Fibroblast of gingiva (primary cell): ENCODE measurements at regions not wholly inside any gene's neighbourhood (a gene's known extent, or its start where the extent isn't known, plus 50 kb on each side); places are given as distances from the start of the nearest gene placed in this dataset.
"Not testable (repeated sequence)": the region's sequence is repeated elsewhere in the genome, so short reads cannot be mapped to it uniquely, and the experiment has no call there.

Experiments used
- DNase-seq: peaks from one replicate; pipeline ENCODE4 v3.0.0-alpha.2; 2011; ENCODE audit warnings: low read depth

DNA sequence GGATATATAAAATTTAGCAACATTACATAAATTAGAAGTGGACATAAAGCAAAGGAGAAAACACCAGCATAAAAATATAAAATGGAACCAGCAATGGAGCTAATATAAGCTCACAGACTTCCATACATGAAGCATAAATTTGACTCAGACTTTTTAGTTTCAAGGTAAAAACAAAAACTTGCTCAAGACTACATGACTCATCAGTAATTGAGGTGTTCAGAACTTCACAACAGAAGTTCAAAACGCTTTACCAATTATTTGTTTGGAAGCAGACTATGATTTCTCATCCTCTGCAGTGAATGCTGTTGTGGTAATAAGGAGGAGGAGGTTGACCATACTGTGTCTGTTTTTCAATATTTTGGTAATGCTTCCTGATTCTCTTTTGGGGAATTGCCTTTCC, 192.0 kb upstream of the MEIS1 start:
- DNase-seq, result not testable (repeated sequence)

GRCh38 chr2:66242099-66242789, 192.7 kb upstream of the MEIS1 start:
- no peak for DNase-seq

DNA sequence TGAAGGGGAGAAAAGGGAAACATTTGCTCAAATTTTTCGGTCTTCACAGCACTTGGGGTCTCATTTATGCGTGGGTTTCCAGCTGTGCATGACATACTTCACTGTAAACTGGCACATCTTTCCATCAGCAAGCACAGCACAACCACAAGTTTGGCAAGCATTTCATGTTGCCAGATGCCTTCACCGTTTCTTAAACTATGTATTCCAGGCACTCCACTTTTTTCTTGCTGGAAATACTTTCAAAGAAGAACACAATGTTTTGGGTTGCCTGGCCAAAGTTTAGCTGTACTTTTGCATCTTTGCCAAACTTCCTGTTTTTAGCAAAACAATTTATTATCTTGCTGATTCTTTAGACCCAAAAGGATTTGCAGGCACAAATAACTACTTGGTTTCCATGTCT, 194.6 kb upstream of the MEIS1 start:
- DNase-seq, result no peak

DNA sequence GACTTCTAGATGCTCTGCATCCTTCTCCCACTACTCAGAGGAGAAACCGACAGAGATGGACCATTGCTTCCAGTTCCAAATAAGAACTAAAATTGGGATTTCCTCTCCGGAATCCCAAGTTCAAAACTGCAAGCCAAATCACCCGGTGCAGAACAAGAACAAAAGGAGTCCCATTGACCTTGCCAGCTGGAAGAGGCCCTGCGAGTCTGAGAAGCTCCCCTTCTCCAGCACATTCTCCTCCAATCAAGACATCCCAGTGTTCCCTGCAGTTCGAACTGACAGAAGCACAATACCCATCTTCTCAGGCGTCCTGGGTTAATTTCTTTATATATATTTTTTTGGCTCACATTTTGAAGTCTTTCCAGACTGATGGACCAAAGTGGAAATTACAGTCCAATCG, 195.3 kb upstream of the MEIS1 start:
- DNase-seq, result no peak

GRCh38 chr2:66237803-66238379, 197.0 kb upstream of the MEIS1 start:
- DNase-seq, result no peak

GRCh38 chr2:66236816-66237802, 197.8 kb upstream of the MEIS1 start:
- no peak for DNase-seq

DNA sequence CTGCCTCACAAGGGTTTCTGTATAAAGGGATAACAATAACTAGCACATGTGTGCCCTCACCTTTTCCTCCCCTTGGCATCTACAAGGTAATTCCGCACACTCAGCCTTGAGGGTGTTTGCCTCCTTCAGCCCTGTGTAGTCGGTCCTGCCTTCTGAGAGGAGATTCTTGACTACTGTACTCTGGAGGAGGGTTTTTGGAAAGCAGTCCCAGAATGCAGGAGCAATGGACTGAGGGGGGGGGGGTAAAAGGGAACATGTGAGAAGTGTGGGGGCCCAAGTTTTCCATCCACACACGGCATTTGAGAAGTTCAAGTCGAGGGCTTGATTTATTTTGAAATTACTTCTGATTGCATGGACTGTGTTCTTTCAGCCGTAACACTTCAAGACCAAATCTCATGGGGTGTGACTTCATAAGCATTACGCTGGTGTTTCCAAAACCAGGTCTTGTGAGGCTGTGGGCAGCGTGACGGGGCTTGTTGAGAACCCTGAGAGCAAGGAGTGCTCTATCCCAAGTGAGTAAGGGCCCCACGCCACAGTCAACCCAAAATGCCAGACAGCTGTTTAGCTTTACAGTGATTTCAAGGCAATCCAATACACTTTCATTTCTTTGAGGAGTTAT, 198.7 kb upstream of the MEIS1 start:
- DNase-seq, result no peak

- DNase-seq, result no peak
Measured at GRCh38 chr2:66235428-66235827, 199.5 kb upstream of the MEIS1 start.

DNA sequence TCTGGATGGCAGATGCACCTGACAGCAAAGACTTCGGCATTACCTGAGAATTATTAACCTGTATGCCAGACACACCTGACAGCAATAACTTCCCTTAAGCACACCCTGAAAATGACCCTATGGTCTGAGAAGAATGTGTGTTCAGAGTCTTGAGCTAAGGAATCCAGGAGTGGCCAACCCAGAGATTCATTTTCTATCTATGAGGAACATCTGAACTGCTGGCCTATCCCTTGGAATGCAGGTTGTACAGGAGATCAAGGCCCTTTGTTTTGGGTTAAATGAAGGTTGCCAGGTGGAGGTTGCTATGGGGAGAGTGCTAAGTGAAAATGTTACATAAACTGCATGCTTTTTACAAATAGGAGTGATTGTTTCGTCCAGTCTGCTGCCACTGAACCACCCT, 200.9 kb upstream of the MEIS1 start:
- no peak for DNase-seq

DNA sequence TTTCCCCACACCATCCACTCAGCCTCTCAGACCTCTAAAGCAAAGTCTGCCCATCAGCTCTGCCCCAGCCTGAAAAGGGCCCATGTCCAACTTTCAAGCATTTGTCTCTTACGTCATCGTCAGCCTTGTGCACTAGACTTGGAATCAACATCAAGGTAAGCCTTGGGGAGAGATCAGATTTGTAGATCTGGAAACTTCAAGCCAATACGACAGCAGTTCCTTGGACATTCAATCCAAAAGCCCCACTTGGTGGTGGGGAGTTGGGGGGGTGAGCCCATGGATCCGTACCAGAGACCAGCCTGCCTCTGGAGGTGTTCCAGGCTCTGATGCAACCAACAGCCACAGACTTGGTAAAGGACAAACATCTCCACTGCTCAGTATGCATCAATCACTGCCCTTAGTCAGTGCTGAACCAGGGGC, 206.8 kb upstream of the MEIS1 start:
- DNase-seq, result no peak

DNA sequence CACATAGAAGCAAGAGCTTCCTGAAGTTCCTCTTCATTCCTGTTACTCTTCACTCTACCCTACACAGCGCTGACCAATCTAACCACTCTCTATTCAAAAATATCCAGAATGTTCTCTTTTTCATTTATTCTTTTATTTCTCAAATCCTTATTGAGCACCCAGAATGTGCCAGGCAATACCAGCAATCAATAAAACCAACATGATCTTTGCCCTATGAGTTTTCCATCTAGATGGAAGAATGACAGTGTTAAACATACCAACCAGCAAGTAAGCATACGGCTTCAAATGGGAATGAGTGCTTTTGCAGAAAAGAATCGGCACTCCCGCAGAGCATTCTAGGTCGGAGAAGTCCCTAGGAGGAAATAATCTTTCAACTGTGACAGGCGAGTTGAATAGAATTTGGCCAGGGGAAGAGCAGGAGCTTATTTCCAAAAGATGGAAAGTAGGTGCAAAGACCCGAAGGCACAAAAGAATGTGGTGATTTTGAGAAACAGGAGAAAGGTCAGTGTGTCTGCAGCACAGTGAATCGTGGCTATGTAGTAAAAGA, 217.8 kb upstream of the MEIS1 start:
- DNase-seq, result no peak

DNA sequence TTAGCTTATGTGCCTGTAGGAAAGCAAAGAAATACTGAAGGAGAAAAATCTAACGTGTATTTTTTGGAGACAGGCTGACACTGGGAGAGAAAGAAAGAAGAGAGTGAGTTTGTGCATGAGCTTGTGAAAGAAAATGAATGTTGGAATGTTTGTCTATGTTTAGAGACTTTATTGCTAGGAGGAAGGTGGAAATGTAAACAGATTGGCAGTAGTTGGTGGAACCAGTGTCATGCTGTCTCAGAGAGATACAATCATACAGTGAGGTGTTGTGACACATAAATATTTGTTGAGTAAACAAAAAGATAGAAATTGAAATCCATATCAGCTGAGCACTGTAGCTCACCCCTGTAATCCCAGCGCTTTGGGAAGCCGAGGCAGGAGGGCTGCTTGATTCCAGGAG, 222.2 kb upstream of the MEIS1 start:
- no peak for DNase-seq

DNA sequence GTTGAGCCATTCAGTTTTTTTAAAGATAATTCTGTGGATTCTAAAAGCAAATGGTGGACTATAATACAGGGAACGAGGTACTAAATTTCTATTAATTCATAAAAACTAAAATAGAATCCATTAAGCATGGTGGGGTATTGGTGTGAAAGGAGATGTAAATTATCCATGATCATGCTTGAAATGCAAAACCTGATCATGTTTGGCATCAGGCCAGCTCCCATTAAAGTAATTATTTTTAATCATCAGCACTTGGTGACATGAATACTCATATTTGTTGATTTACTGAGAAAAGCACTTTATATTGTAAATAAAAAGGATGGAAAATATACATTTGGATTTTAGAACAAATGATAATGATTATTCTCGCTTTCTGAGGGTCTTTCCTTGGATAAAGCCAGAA, 232.3 kb upstream of the MEIS1 start:
- DNase-seq, result no peak

DNA sequence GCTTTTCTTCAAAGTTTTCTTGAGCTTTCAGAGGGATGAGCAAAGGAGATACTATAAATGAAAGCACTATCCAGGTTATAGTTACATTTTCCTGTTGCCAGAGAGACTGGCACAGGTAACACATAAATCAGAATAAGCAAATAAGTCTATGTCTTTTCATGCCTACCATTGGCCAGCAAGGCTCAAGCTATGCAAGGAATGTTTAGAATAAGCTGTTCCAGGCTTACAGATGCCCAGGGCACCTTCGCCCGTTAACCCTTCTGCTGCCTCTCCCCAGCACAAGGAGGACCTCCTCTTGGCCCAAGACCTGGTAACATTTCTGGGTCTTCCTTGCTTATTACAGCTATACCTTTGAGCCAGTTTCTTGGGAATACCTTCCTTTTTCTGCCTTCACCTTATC, 233.7 kb upstream of the MEIS1 start:
- DNase-seq, result no peak

- no peak for DNase-seq
Measured at GRCh38 chr2:66198873-66199272, 236.1 kb upstream of the MEIS1 start.

- DNase-seq, result no peak
Measured at GRCh38 chr2:66192888-66193287, 242.0 kb upstream of the MEIS1 start.

- DNase-seq, result no peak
Measured at GRCh38 chr2:66191311-66191710, 243.6 kb upstream of the MEIS1 start.

- peak; percentile 1 for DNase-seq
Measured at GRCh38 chr2:66189553-66189952, 245.4 kb upstream of the MEIS1 start.

DNA sequence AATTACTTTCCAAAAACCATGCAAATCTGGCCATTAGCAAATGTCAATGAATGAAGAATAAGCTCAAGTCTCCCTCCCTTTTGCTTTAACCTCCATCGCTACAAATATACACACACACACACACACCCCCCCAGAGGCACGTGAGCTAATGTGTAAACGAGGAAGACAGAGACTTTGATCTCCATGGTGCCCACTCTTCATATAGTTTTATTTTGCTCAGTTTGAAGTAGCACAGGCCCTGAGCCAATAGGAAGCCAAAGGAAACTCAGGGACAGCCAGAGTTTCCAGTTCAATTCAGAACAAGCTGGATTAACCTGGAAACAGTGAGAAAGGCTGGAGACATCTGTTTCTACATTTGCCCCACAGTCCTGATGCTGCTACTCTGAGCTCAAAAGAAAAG, 248.4 kb upstream of the MEIS1 start:
- no peak for DNase-seq

GRCh38 chr2:66185497-66186054, 249.3 kb upstream of the MEIS1 start:
- no peak for DNase-seq

GRCh38 chr2:66177128-66177796, 257.7 kb upstream of the MEIS1 start:
- DNase-seq, result not testable (repeated sequence)
